ENCODE measurements at regions not wholly inside any gene's neighbourhood (a gene's known extent, or its start where the extent isn't known, plus 50 kb on each side); places are given as distances from the start of the nearest gene placed in this dataset.
A peak's percentile ranks its signal among the peaks of the same experiment; 100 is the strongest.
"Not testable (repeated sequence)": the region's sequence is repeated elsewhere in the genome, so short reads cannot be mapped to it uniquely, and the experiment has no call there.

DNA sequence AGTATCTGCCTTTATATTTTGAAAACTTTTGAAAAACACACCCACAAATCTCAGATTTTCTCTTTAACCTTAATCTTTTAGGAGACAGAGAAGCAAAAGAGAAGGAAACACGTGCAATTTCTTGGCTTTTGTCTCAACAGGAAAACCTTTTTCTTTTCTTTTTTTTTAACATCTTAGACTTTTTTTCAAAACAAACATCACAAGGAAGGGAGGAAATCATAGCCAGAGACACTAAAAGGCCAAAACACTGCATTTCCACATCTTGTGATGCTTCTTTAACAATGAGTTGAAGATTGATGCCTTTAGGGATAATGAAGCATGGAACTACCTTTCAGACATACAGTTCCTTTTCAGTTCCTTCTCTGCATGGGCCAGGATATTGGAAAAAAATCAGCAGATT lies 136.6 kb upstream of the NRBF2 start:
- DNase-seq: no peak

DNA sequence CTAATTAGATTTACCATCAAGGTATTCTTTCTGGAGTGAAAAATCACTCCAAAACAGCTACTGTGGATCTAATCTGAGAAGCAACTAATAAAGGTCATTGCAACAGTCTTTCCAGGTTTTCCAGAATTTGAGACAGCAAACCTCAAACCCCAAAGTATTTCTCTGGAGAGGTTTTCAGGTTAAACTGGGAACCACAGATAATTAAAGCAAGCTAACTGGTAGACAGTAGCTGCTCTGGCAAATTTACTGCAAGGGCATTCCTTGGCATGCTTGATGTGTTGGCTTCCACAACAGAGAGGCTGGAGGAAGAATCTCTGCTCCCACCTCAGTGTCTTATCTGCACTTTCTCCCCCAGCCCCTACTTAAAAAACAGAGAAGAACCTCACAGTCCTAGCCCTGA lies 140.0 kb upstream of the NRBF2 start:
- no peak for DNase-seq

DNA sequence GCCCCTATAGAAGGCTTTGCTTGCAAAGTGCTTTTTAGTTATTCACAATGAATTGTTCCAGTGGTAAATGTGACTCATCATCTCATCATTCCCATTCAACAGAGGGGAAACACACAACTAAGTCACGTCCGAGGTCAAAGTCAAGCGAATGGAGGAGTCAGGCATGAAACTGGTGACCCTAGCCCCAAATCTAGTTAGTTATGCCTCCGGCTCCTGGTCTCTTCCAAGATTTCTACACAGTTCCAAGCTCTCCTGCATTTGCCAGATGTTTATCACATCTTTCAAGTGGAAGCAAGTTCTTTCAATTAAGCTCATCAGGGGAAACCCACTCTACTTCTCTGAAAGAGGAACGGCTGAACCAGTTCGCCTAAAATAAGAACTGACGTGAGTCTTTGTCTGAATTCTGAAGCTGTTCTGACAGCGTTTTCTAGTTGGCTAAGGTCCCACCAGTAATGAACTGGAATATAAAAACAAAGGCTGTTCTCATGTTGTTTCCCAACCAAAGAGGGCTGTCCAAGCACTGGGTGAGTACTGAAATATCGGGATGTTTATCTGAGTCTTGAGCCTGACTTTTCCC lies 140.9 kb upstream of the NRBF2 start:
- no peak for DNase-seq

DNA sequence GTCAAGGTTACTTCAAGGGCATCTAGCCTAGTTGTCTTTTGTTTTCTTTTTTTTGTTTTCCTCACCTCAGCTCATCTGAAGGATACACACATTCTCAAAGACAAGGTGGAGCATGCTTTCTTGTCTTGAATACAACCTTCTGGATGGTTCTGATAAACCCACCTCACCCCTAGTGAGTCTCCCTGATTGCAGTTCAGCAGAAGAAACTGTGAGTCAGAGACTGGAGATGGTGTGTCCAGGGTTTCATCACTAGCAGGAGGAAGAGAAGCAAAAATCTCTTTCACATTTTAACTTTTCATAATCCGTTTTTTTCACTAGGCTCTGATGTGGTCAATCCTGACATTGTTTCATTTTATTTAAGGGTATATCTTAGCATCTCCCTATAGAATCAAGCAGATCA lies 143.0 kb upstream of the NRBF2 start:
- DNase-seq: no peak

DNA sequence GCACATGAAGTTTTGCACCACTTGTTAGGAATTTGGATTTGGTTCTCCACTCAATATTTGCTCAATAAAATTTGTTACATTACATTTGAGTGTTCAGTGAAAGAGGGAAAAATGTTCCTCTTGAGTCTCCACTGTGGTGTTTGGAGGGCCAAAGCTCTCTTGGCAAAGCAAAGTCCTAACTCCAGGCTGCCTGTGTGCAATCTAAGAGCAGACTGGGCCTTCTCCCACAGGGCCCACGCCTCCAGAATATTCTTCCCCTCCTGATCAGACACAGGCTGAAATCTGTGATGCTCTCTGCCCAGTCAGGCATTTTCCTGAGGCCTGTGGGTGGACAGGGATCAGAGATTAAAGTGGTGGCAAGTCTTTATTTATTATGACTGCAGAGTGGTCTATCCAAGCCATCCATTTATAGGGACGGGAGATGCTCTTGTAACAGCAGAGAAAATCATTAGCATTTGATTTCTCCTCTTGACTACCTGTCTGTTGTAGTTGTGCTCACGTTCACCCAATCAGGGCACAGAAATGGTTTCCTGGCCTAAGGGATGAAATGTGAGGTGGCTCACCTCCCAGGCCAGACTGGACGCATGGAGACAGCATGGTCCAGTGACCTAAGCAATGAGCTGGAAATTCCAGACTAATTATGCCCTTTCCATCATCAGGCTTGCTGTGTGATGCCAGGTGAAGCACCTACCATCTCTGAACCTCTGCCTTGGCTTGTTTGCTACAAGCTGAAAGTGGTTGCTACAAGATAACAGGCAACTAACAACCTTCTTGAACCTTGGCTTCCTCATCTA lies 147.1 kb upstream of the NRBF2 start:
- no peak for DNase-seq

DNA sequence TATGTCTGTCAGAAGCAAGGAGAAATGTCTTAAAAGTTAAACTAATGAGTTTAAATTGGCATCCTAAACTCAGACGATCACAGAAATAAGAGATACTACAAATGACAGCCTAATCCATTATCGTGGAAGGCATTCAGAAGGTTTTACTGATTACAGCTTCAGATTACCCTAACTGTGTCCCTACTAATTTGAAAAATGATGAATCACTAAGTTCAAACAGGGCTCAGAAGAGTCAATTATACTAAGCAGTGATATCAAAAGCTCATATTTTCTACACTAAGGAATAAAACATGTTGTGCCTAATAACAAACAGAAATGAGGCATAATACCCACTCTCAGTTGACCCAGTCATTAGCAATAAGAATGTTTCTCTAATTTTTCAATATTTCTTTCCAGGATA lies 152.0 kb upstream of the NRBF2 start:
- DNase-seq: no peak

DNA sequence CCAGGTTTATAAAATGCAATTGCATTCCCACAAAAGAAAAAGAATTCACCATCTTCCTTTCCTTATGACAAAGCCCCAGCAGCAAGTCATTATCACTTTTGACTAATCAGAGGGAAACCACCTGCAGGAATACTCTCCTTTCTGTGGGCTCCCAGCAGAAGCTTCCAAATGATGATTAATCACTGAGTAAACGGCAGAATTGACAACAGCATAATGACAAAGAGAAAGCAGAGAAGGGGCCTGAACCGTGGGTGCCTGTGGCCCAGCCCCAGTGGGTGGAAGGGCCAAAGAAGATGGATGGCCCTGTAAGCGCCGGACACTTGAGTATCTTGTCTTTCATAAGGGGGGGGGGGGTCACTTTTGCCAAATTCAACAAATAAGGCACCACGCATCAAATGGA lies 152.4 kb upstream of the NRBF2 start:
- DNase-seq: peak; percentile 23

DNA sequence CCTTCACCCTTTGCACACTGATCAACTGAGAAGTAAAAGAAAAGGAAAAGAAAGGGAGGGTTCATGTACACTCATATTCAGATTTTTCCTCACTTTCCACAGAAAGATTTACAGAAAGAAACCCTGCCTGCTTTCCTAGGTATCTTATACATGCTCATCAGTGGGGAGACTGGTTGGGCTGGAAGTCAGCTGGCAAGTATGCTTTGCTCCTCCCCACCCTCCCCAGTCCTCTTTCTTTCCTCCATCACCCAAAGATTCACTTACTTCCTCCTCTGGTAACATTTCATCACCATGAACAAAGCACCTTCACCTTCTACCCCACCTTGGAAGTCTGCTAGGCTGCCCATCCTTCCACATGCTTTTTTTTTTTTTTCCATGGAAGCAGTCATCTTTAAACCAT lies 153.2 kb upstream of the NRBF2 start:
- no peak for DNase-seq

DNA sequence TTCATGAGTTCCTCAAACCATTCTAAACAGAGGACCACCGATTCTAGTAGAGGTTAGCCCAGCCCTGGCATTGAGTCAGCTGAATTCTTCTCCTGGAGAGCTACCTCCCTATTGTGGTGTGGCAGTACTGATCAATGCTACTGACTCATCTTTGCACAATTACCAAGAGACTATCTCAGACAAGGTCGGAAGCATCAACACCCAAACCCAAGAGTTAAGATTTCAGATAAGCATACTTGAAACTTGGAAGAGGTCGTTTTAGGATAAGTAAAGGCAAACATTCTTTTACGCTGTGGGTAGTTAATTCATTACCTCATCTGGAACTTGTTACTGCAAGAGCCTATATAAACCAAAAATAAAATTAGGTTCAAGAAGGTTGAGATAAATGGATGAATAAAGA lies 154.6 kb upstream of the NRBF2 start:
- no peak for DNase-seq

DNA sequence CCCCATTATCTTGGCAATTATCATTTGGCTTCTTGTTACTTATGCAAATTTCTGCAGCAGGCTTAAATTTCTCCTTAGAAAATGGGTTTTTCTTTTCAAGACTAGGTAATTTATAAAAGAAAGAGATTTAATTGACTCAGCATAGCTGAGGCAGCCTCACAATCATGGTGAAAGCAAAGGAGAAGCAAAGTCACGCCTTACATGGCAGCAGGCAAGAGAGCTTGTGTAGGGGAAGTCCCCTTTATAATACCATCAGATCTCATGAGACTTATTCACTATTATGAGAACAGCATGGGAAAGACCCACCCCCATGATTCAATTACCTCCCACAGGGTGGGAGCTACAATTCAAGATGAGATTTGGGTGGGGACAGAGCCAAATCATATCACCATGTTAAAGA lies 158.3 kb upstream of the NRBF2 start:
- DNase-seq: peak; percentile 6

DNA sequence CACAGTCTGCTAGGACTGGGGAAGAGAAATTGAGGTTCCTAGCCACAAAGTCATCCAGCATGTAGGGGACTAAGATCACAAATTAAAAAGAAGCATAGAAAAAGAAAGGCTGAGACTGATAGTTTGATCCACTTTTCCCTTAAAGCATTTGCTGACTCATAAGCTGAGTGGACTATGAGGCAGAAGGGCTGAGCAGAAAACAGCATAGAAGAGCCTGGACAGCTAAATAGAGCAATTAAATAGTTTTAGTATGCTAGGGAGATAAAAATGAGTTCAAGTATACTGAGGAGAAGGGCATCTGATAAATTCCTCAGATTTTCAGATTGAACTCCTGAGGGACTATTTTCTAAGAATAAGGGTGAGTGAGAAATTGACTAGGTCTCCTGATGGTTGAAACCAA lies 155.9 kb upstream of the EGR2 start:
- DNase-seq: no peak

DNA sequence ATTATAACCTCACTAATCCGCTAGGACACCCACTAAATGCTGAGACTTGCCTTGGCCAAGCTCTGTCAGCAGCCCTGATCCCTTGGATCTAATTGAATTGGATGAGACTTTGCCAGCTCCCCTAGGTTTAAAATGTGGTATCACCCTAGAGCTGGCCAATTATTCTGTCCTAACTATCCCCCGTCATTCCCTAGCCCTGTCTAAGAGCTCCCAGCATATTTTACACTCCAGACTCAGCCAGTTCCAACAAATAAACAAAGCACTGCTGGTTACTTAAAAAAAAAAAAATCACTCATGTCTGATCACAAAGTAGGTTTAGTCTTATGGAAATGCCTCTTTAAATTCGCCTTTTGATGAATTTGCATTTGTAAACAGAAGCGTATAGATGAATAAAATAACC lies 147.9 kb upstream of the EGR2 start:
- DNase-seq: no peak

DNA sequence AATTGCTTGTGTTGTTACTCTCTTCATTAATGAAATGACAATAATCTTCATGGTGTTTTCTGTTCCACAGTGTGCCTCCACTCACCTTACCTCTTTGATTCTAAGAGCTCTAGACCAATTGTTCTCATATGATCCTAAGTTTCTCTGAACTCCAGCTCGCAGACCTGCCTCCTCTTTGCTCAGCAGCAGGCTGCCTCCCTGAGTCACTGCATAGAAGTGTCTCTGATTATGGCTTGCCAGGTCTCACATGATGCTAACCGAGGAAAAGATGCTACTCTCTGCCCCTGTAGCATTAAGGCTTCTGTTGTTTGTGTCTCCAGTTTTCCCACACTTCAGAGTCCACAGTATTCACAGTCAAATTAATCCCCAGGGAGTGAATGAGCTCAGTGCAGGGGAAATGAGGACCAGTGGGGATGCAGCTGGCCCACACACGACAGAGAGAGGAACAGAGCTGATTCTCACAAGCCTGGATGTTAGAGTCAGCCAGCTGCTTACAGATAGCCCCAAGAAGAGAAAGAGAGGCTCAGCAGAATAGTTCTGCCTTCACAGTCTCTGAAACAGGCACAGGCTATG lies 145.9 kb upstream of the EGR2 start:
- DNase-seq: no peak

DNA sequence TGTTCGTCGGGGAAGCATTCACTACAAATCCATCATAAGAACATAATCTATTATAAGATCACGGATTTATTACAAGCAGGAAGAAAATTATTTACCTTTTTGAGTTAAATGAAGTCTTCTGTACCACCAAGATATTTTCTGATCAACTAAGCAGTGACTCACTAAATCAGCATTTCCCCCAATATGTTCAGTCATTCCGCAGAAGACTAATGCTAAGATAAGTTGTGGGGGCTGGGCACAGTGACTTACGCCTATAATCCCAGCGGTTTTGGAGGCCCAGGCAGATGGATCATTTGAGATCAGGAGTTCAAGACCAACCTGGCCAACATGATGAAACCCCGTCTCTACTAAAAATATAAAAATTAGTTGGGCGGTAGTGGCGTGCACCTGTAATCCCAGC lies 144.2 kb upstream of the EGR2 start:
- DNase-seq: no peak

DNA sequence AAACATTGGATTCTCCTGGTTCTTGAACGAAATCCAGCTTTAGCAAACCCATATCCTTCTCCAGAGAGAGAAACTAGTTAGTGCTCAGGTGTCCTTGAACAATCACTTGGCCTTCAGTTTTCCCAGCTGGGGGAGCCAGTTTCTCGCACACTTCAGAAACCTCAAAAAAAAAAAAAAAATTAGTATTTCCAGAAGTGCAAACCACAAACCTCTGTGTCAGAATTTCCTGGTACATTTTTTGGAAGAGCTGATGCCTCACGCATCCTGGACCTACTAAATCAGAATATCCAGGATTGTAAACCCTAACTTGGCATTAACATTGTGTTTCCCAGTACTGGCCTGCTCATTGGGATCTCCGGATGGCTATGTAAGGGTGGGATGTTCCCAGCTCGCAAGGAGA lies 143.4 kb upstream of the EGR2 start:
- DNase-seq: no peak

DNA sequence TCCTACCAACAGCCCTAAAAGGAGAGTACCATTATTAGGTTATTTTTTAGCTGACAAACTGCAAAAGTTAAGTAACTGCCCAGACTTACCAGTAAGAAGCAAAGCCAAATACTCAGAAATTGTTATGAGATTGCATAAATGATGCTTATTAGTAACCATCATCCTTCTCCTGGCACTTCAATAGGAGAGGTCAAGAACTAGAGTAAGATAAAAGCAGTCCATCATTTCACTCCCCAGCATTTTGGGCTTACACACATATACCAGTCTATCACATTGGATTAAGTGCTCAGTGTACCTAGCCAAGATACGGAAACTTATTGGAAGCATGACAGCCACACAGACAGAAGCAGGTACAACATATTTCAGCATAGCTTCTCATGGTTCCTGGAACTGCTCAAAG lies 142.8 kb upstream of the EGR2 start:
- DNase-seq: no peak

DNA sequence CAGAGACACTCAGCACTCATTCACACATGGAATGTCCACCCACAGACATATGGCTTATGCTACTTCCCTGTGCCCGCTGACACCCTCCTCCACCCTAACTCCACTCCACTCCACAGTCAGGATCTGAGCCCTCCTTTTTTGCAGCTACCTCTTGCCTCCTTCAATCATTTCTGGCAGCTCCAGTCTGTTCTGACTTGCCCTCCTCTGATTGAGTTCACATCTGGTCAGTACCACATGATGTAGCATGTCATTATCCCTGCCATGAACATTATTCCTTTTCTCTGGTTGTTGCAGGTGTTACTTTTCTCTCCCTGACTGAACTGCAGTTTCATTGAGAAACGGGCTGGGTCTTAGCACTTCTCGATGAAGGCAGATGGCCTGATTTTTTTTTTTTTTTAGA lies 130.1 kb upstream of the EGR2 start:
- no peak for DNase-seq

DNA sequence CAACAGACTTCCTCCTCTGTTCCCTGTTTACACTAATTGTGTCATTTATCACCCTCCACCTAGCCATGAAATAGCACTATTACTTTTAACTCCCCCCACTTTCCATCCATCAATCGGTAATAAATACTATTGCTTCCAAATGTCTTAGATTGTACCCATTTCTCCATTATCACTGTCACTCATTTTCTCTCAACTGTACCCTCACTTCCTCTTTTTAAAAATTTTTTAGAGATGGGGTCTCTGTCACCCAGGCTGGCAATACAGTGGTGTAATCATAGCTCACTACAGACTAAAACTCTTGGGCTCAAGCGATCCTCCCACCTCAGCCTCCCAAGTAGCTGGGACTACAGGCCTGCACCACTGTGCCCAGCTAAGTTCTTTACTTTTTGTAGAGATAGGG lies 123.5 kb upstream of the EGR2 start:
- DNase-seq: no peak

DNA sequence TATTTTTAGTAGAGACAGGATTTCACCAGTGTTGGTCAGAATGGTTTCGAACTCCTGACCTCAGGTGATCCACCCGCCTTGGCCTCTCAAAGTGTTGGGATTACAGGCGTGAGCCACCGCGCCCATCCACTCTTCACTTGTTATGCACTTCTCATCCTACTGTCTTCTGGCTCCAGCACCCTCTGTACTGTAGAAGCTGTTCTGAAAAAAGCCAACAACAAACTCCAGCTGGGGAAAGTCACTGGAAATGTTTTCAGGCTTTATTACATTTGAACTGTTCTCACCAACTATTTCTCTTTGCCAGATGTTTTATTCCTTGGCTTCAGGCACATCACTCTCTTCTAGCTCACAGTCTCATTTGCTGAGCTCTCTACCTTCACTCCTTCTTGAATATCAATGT lies 122.5 kb upstream of the EGR2 start:
- DNase-seq: no peak

DNA sequence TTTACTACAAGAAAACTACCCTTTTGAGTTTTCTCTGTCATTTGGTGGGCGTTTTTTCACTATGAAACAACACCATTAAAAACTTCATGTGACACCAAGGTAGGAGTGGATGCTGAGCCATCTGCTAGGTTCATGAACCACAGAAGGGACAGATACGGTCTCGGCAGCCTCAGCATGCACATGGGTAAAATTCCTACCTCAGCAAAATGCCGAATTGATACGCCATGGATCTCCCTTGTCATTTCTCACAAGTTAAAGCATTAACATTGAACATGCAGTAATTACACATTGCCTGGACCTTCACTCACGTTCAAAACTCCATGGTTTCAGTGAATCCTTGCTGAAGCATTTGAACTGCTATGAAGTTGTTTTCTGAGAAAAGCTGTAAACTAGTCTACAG lies 121.5 kb upstream of the EGR2 start:
- DNase-seq: no peak

DNA sequence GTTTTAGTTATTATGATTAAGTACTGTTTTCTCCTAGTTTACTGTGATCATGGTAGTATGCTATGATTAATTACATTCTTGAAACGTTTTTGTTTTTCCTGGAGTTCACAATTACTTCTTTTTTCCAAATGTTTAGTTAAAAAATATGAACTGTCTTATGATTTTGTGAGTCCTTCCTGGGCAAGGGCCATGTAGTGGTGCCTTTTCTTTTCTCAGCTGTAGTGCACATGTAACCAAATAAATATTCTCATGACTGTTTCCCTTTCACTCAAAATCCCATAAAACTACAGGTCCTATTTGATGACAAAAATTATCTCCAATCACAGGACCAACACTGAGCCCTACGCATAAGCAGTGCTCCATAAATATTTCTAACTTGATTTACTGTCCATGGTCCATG lies 118.9 kb upstream of the EGR2 start:
- no peak for DNase-seq

DNA sequence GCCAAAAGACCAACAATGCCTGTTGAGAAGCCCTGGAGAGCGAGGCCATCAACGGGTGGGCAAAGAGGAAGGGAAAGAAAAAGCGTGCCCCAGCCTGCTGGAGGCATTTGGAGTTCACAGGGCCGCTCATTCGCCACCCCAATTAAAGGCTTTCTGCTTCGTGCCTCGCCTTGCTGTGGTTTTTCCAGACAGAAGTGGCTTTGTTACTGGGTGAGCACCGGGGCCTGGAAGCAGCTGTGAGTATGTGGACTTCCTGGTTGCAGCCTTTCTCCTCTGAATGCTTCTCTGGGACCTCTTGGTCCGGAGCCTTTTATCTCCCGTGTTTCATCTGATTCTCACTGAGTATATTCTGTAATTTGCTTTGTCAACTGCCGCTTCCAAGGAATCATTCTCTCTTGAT lies 118.1 kb upstream of the EGR2 start:
- no peak for DNase-seq

DNA sequence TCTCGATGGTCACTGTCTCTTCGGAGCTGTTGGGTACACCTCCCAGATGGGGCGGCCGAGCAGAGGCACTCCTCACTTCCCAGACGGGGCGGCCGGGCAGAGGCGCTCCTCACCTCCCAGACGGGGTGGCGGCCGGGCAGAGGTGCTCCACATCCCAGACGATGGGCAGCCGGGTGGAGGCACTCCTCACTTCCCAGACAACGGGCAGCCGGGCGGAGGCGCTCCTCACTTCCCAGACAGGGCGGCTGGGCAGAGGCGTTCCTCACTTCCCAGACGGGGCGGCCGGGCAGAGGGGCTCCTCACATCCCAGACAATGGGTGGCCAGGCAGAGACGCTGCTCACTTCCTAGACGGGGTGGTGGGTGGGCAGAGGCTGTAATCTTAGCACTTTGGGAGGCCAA lies 112.6 kb upstream of the EGR2 start:
- DNase-seq: not testable (repeated sequence)

DNA sequence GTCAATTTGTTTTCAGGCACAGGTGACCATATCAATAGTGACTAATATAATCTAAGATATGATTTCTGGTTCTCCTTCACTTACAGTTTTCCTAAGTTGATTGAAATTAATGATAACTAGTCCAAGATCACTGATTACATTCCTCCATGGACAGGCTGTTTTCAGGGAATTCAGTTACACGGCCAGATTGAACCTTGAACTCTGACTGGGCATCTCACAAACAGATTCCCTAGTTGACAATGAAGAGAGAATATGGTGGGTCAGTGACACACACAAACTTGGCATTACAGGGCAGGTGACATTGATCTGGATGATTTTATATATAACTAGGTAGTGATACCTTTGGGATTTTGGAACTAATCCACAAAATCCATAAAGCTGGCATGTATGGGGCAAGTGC lies 110.2 kb upstream of the EGR2 start:
- DNase-seq: no peak

DNA sequence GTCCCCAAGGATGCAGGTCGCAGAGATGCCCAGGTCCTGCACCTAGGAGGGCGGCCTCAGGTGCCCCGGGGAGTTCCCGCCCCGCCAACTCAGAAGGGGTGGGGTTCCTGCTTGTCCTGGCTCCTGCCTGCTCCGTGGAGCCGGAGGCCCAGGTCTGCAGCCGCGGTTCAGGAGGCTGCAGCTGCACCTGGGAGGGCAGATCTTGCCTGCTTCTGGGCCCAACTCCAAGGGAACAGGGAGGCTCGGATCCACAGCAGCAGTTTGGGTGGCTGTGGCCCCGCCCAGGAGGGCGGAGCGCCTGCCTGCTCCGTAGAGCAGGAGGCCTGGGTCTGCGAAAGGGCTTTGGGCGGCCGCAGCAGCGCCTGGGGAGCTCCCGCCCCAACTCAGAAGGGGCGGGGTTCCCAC lies 108.2 kb upstream of the EGR2 start:
- DNase-seq: peak; percentile 7
